Skeletal muscle tissue (tissue), 3 donors: ENCODE measurements at regions not wholly inside any gene's neighbourhood (a gene's known extent, or its start where the extent isn't known, plus 50 kb on each side); places are given as distances from the start of the nearest gene placed in this dataset.

Experiments
- H3K27ac ChIP-seq: one replicate; pipeline ENCODE4 v1.7.0; 2013; ENCODE audit warnings: mild to moderate bottlenecking, low read depth, low read length, inconsistent platforms
- H3K27me3 ChIP-seq, 3 donors: one replicate each; pipeline ENCODE4 v1.7.0; 2013; ENCODE audit warnings: low read length in 3 of 3; ENCODE audit not compliant: control insufficient read depth in 3 of 3, insufficient read depth in 3 of 3
- H3K36me3 ChIP-seq, 3 donors: one replicate each; pipeline ENCODE4 v1.7.0; 2013; ENCODE audit warnings: low read length in 3 of 3; ENCODE audit not compliant: control insufficient read depth in 3 of 3, insufficient read depth in 3 of 3
- H3K4me1 ChIP-seq, 3 donors: one replicate each; pipeline ENCODE4 v1.7.0; 2013; ENCODE audit warnings: low read length in 3 of 3, mild to moderate bottlenecking in 3 of 3; ENCODE audit not compliant: control insufficient read depth in 3 of 3, insufficient read depth in 3 of 3
- H3K4me3 ChIP-seq, 3 donors: one replicate each; pipeline ENCODE4 v1.7.0; 2013; ENCODE audit warnings: low read length in 3 of 3
- H3K9ac ChIP-seq, 3 donors: one replicate each; pipeline ENCODE4 v1.7.0; 2013; ENCODE audit warnings: low read length in 3 of 3, mild to moderate bottlenecking in 3 of 3, moderate library complexity in 2 of 3, low read depth in 1 of 3
- H3K9me3 ChIP-seq, 3 donors: one replicate each; pipeline ENCODE4 v1.7.0; 2013; ENCODE audit warnings: low read length in 3 of 3; ENCODE audit not compliant: control insufficient read depth in 3 of 3
- donor health status: Osteomylitis.

DNA sequence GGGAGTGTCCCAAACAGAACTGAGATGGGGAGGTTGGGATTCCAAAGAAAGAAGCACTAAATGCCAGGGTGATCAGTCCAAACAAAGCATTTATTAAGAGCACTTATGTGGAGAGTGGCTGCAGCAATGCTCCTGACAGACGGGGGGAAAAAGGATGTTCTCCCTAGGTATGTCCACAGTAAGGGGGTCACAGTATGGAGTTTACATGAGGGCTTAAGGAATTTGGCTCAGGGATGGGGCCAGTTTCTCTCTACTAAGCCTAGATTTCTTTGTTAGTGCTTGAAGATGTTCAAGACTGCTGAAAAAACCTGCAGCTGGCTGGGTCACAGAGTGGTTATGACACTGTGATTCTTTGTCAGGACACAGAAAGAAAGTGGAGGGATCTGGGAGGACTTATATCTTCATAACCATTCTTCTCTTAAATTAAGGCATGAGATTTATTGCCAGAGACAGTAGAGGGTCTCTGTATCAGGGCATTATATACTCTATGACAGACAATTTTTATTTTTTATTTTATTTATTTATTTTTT lies 1468.0 kb downstream of the C4orf33 start:
- Histone ChIP-seq H3K4me1 (no peaks in the 10 kb centered on the region), H3K27ac (no peak overlapping the region), H3K27me3 (no peaks in the 10 kb centered on the region), H3K4me3 (peak overlapping the region; percentile 20 to 45 (median 38)), H3K9ac (no peak overlapping the region), H3K9me3 (no peaks in the 10 kb centered on the region), H3K36me3 (no peaks in the 10 kb centered on the region)

DNA sequence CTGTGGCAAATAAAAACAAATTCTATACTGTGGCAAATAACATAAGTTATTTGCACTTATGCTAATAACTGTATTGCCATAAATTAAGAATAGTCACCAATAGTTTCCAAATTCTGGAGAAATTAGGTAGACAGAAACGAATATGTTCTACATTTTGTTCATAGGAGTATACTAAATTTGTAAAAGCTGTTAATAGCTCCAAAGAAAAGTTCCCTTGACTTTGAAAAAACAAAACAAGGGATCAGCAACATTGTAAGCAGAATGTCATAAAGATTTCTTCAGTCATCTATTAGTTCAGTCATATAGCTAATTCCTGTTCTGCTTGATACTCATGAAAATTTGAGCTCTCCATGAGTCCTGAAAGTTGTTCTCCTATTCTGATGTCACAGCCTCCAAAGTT lies 1472.8 kb downstream of the C4orf33 start:
- H3K9me3 ChIP-seq = no peaks in the 10 kb centered on the region
- H3K36me3 ChIP-seq = no peaks in the 10 kb centered on the region
- H3K4me1 ChIP-seq = no peaks in the 10 kb centered on the region
- no peaks in the 10 kb centered on the region for H3K27me3 ChIP-seq
- no peak overlapping the region for H3K4me3 ChIP-seq
- H3K27ac ChIP-seq = no peak overlapping the region
- no peak overlapping the region for H3K9ac ChIP-seq

DNA sequence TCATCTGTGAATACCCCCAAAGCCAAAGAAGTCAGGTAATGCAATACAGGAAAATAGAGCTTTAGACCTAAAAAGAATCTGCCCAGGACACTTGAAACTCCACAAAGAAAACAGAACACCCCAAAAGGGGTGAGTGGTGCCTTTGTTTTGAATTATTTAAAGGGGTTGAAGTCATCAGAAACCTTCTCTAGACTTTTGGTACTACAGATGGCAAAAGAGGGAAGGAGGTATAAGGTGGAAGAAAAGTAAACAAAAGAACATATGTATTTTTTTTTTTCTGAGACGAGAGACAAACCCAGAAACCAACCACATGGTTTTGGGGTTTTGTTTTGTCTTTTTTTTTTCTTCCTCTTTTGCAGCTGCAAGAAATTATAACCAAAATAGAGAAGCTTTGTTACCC lies 1477.8 kb downstream of the C4orf33 start:
- H3K4me1 ChIP-seq = no peaks in the 10 kb centered on the region
- no peaks in the 10 kb centered on the region for H3K36me3 ChIP-seq
- H3K27ac ChIP-seq = no peak overlapping the region
- H3K9me3 ChIP-seq = no peaks in the 10 kb centered on the region
- no peak overlapping the region for H3K9ac ChIP-seq
- H3K4me3 ChIP-seq = no peak overlapping the region
- H3K27me3 ChIP-seq = no peaks in the 10 kb centered on the region

DNA sequence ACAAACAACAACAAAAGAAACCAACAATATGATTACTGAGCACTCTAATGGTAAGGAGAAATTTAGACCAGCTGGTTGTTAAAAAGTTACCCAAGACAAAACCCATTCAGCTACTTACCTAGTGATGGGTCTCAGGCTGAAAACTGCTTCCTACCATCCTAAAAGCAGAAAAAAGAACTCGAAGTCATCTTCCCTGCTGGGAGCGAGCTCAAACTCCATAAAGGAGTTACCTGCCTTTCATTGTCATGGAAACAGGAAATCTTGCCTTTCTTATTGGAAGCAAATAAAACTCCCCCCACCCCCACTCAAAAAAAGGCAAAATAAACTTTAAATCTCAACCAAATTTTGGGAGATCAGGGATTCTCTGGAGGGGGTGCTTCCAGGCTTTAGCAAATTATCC lies 1478.3 kb downstream of the C4orf33 start:
- no peaks in the 10 kb centered on the region for H3K27me3 ChIP-seq
- no peak overlapping the region for H3K27ac ChIP-seq
- H3K9ac ChIP-seq = no peak overlapping the region
- H3K4me1 ChIP-seq = no peaks in the 10 kb centered on the region
- H3K4me3 ChIP-seq = no peak overlapping the region
- H3K36me3 ChIP-seq = no peaks in the 10 kb centered on the region
- no peaks in the 10 kb centered on the region for H3K9me3 ChIP-seq

DNA sequence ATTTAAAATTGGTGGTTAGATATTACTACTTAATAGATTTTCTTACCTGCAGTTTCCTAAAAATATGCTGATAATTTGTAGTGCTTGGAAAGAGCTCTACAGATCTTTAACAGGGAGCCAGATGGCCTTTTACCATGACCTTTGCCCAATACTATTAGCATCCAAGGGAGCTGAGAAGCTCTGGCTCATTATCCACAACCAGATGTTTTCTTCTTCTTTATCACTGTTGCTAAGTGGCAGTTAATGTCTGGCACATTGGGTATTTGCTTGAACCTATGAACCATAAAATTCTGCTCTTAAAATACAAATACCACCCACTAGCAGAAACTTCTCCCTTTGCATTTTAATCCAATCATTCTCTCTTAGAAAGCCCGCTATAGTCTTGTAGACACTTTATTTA lies 1480.3 kb downstream of the C4orf33 start:
- Histone ChIP-seq H3K4me1 (no peaks in the 10 kb centered on the region), H3K27me3 (no peaks in the 10 kb centered on the region), H3K36me3 (no peaks in the 10 kb centered on the region), H3K9me3 (no peaks in the 10 kb centered on the region), H3K27ac (no peak overlapping the region), H3K9ac (no peak overlapping the region), H3K4me3 (no peak overlapping the region)

- no peak overlapping the region for H3K4me3 ChIP-seq
- H3K9ac ChIP-seq = no peak overlapping the region
- no peaks in the 10 kb centered on the region for H3K9me3 ChIP-seq
- no peak overlapping the region for H3K27ac ChIP-seq
- no peaks in the 10 kb centered on the region for H3K4me1 ChIP-seq
- H3K36me3 ChIP-seq = no peaks in the 10 kb centered on the region
- H3K27me3 ChIP-seq = no peaks in the 10 kb centered on the region
Measured at GRCh38 chr4:130591091-130591490, 1495.1 kb downstream of the C4orf33 start.

DNA sequence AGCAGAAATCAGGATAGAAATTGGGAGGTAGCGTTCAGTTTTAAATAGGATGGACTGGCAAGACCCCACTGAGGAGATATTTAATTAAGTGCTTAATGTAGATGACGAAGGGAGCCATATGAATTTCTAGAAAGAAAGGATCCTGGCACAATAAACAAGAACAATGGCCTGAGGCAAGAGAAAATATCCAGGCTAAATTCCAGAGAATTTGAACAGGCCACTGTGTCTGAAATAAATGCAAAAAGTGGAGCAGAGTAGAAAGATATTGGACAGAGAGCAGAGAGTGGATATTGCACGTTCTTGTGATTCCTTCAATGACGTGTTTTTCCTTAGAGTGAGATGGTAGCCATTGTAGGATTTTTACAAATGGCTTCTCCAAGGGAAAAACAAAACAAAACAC lies 1504.8 kb downstream of the C4orf33 start:
- Histone ChIP-seq H3K4me1 (no peaks in the 10 kb centered on the region), H3K27me3 (no peaks in the 10 kb centered on the region), H3K4me3 (no peak overlapping the region), H3K9ac (no peak overlapping the region), H3K27ac (no peak overlapping the region), H3K9me3 (no peaks in the 10 kb centered on the region), H3K36me3 (no peaks in the 10 kb centered on the region)

DNA sequence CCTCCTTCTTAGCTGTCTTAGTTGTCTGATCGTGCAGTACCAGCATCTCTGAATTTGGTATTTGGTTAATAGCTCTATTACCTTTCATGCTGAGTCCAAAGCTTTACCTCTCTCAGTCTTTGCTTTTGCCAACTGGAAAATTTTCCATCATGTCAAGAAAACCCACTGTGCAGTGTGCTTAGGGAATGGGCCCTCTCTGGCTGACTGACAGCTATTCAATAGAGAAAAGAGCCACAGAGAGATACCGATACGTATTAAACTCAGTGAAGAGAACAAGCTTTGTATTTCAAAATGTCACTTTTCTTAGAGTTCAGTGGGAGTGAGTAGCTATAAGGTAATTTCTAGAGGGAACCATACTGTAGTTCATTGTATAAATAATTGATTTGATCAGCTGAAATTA lies 1507.1 kb downstream of the C4orf33 start:
- H3K4me1 ChIP-seq = no peaks in the 10 kb centered on the region
- no peaks in the 10 kb centered on the region for H3K36me3 ChIP-seq
- H3K27me3 ChIP-seq = no peaks in the 10 kb centered on the region
- no peak overlapping the region for H3K4me3 ChIP-seq
- no peak overlapping the region for H3K27ac ChIP-seq
- no peaks in the 10 kb centered on the region for H3K9me3 ChIP-seq
- no peak overlapping the region for H3K9ac ChIP-seq

DNA sequence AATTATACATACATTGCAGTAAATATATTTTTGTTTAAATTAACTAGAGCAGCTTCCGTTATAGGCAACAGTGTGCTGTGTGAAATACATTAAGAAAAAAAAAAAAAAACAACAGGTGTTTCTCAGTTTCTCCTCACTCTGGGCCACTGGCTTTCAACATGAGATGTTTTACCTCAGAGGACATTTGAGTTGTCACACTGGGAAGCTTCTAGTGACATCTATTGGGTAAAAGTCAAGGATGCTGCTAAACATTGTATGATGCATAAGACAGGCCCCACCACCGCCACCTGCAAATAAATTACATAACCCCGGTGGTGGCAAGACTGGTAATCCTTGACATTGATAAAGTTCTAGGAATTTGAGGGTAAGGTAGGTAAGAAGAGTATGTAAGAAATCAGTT lies 1512.2 kb downstream of the C4orf33 start:
- Histone ChIP-seq H3K27ac (no peak overlapping the region), H3K36me3 (no peaks in the 10 kb centered on the region), H3K9me3 (no peaks in the 10 kb centered on the region), H3K4me1 (no peaks in the 10 kb centered on the region), H3K4me3 (no peak overlapping the region), H3K9ac (no peak overlapping the region), H3K27me3 (no peaks in the 10 kb centered on the region)

DNA sequence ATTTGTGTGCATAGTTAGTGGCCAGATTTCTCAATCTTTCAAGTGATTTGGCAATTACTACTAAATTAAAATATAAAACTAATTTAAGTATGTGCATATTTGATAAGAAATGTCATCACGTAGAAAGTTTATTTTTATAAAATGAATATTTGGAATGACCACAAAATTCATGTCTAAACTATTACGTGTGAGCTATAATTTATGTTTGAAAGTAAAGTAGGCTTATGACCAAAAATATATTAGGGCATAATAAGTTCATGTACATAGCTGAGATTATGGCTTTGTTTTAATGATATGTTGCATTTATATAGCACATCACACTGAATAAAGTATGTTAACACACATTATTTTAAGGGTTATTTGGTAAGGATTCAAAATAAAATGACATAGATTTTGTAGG lies 1532.6 kb downstream of the C4orf33 start:
- H3K27me3 ChIP-seq = no peaks in the 10 kb centered on the region
- H3K36me3 ChIP-seq = no peaks in the 10 kb centered on the region
- H3K9me3 ChIP-seq = no peaks in the 10 kb centered on the region
- H3K27ac ChIP-seq = no peak overlapping the region
- no peak overlapping the region for H3K9ac ChIP-seq
- H3K4me3 ChIP-seq = no peak overlapping the region
- H3K4me1 ChIP-seq = no peaks in the 10 kb centered on the region
